Hepatocyte (in vitro differentiated cells): ENCODE measurements at regions not wholly inside any gene's neighbourhood (a gene's known extent, or its start where the extent isn't known, plus 50 kb on each side); places are given as distances from the start of the nearest gene placed in this dataset.

Experiments
- DNase-seq: peaks from one replicate; pipeline ENCODE4 v3.0.0-alpha.2; 2016; ENCODE audit warnings: low spot score
- H2AFZ ChIP-seq: fragments of 200-600 bp; sonication (generic); 2 replicates; pipeline ENCODE4 v1.6.0; 2016; ENCODE audit warnings: antibody characterized with exemption, mild to moderate bottlenecking
- H3K27ac ChIP-seq: fragments of 200-600 bp; sonication (generic); 2 replicates; pipeline ENCODE4 v1.5.1; 2016; ENCODE audit warnings: mild to moderate bottlenecking
- H3K27me3 ChIP-seq: fragments of 200-600 bp; sonication (generic); 2 replicates; pipeline ENCODE4 v1.6.1; 2016
- H3K36me3 ChIP-seq: fragments of 200-600 bp; sonication (generic); replicated peaks from 2 replicates; pipeline ENCODE4 v1.5.1; 2016; ENCODE audit warnings: low read depth; ENCODE audit not compliant: insufficient read depth
- H3K4me1 ChIP-seq: fragments of 200-600 bp; sonication (generic); 2 replicates; pipeline ENCODE4 v1.5.1; 2016; ENCODE audit warnings: mild to moderate bottlenecking, moderate library complexity; ENCODE audit not compliant: insufficient read depth
- H3K4me2 ChIP-seq: fragments of 200-600 bp; sonication (generic); 2 replicates; pipeline ENCODE4 v1.6.0; 2016
- H3K4me3 ChIP-seq: fragments of 200-600 bp; sonication (generic); 2 replicates; pipeline ENCODE4 v1.5.1; 2016; ENCODE audit warnings: mild to moderate bottlenecking
- H3K79me2 ChIP-seq: fragments of 200-600 bp; sonication (generic); 2 replicates; pipeline ENCODE4 v1.6.0; 2017; ENCODE audit warnings: mild to moderate bottlenecking
- H3K9me2 ChIP-seq: fragments of 200-600 bp; sonication (generic); replicated peaks from 2 replicates; pipeline ENCODE4 v1.6.0; 2017; ENCODE audit warnings: mild to moderate bottlenecking; ENCODE audit not compliant: insufficient read depth
- H3K9me3 ChIP-seq: fragments of 200-600 bp; sonication (generic); 2 replicates; pipeline ENCODE4 v1.5.1; 2016; ENCODE audit warnings: low read depth, mild to moderate bottlenecking
- H4K20me1 ChIP-seq: fragments of 200-600 bp; sonication (generic); 2 replicates; pipeline ENCODE4 v1.6.0; 2016; ENCODE audit warnings: mild to moderate bottlenecking; ENCODE audit not compliant: insufficient read depth, poor library complexity, severe bottlenecking
- CTCF ChIP-seq: fragments of 200-600 bp; sonication (generic); IDR thresholded peaks from 2 replicates; pipeline ENCODE4 v1.5.1; 2016; ENCODE audit warnings: antibody characterized with exemption, mild to moderate bottlenecking; ENCODE audit not compliant: poor library complexity
- EZH2 ChIP-seq: fragments of 200-600 bp; sonication (generic); IDR thresholded peaks from 2 replicates; pipeline ENCODE4 v1.6.1; 2016; ENCODE audit warnings: antibody characterized with exemption, mild to moderate bottlenecking, borderline replicate concordance
- EZH2phosphoT487 ChIP-seq: fragments of 200-600 bp; sonication (generic); IDR thresholded peaks from one replicate; pipeline ENCODE4 v1.6.1; 2018; ENCODE audit warnings: antibody characterized with exemption, mild to moderate bottlenecking, low read depth, moderate library complexity; ENCODE audit not compliant: unreplicated experiment, severe bottlenecking
- WGBS: methylation state at CpG from one replicate; pipeline ENCODE4 v1.1.6; 2016; ENCODE audit warnings: low lambda C conversion rate; ENCODE audit errors: missing lambda C conversion rate; 5-methylcytosine and 5-hydroxymethylcytosine counted together

GRCh38 chr13:33445024-33445423 lies 159.5 kb upstream of the STARD13 start:
- Histone ChIP-seq H3K4me1 (no peaks in the 10 kb centered on the region), H3K27me3 (no peaks in the 10 kb centered on the region), H4K20me1 (no peaks in the 10 kb centered on the region), H3K79me2 (no peaks in the 10 kb centered on the region), H3K4me2 (no peak overlapping the region), H3K27ac (no peak overlapping the region), H3K9me3 (no peaks in the 10 kb centered on the region), H3K9me2 (no peaks in the 10 kb centered on the region), H3K4me3 (no peak overlapping the region), H3K36me3 (no peaks in the 10 kb centered on the region), H2AFZ (no peak overlapping the region)
- no peak for DNase-seq
- WGBS, result 87% methylated on average over 1 of the region's 1 CpG
- TF ChIP-seq EZH2phosphoT487 (no peak), CTCF (no peak), EZH2 (no peak)

GRCh38 chr13:33445476-33445875 lies 159.9 kb upstream of the STARD13 start:
- Histone ChIP-seq H2AFZ (no peak overlapping the region), H3K9me3 (no peaks in the 10 kb centered on the region), H3K4me3 (no peak overlapping the region), H3K27me3 (no peaks in the 10 kb centered on the region), H4K20me1 (no peaks in the 10 kb centered on the region), H3K9me2 (no peaks in the 10 kb centered on the region), H3K79me2 (no peaks in the 10 kb centered on the region), H3K36me3 (no peaks in the 10 kb centered on the region), H3K27ac (no peak overlapping the region), H3K4me2 (no peak overlapping the region), H3K4me1 (no peaks in the 10 kb centered on the region)
- WGBS, result 69% methylated on average over 4 of the region's 4 CpGs
- no peak for DNase-seq
- TF ChIP-seq EZH2 (no peak), CTCF (no peak), EZH2phosphoT487 (no peak)

GRCh38 chr13:33446821-33447725 lies 161.5 kb upstream of the STARD13 start:
- H3K4me3 ChIP-seq, result no peak overlapping the region
- no peaks in the 10 kb centered on the region for H3K27me3 ChIP-seq
- H3K9me2 ChIP-seq, result no peaks in the 10 kb centered on the region
- H3K9me3 ChIP-seq, result no peaks in the 10 kb centered on the region
- peak; percentile 15 for DNase-seq
- no peaks in the 10 kb centered on the region for H3K79me2 ChIP-seq
- peak overlapping the region; percentile 20 for H3K4me2 ChIP-seq
- H2AFZ ChIP-seq, result no peak overlapping the region
- H4K20me1 ChIP-seq, result no peaks in the 10 kb centered on the region
- no peak for TF ChIP-seq EZH2
- TF ChIP-seq EZH2phosphoT487, result no peak
- TF ChIP-seq CTCF, result no peak
- H3K36me3 ChIP-seq, result no peaks in the 10 kb centered on the region
- WGBS, result 47% methylated on average over 5 of the region's 5 CpGs
- no peaks in the 10 kb centered on the region for H3K4me1 ChIP-seq
- no peak overlapping the region for H3K27ac ChIP-seq
